ENCODE measurements at regions not wholly inside any gene's neighbourhood (a gene's known extent, or its start where the extent isn't known, plus 50 kb on each side); places are given as distances from the start of the nearest gene placed in this dataset.

- H3K27me3 Mint-ChIP-seq: peaks cover 12% of the 10 kb centered on the region
- H3K36me3 Mint-ChIP-seq: no peaks in the 10 kb centered on the region
- H3K27ac Mint-ChIP-seq: no peak overlapping the region
- no peak for ATAC-seq
- peaks cover 6% of the 10 kb centered on the region for H3K4me1 Mint-ChIP-seq
- CTCF ChIA-PET: no interaction called here
- no peaks in the 10 kb centered on the region for H3K9me3 Mint-ChIP-seq (ENCODE audit: low read depth)
- no peak for DNase-seq
- no peak overlapping the region for H3K4me3 Mint-ChIP-seq
Observed at GRCh38 chr18:62442391-62442790, 80.4 kb upstream of the ZCCHC2 start.

DNA sequence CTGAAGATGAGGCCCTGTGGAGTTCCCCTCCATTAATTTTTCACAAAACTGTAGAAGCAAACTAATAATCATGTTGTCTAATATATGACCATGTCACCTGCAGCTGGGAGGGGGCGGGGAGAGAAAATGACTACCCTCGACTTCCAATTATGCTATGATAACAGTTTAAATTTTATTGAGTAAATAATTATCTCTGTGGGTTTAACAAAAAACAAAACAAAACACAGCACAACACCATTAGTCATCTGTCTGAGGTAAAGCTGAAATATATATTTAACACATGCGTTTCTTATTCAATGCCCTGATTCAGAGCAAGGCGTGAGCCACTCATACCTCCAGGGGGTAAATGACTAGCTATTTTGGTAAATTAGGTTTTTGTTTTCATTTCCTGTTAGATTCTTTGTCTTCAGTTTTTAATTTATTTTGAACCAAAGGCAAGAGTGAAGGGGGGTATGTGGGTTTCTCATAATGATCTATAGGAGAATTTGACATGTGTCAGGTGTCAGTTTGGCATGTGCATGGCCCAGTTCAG is 77.4 kb upstream of the ZCCHC2 start:
- DNase-seq: no peak
- Mint-ChIP-seq H3K36me3 (no peaks in the 10 kb centered on the region), H3K4me3 (no peak overlapping the region), H3K27ac (no peak overlapping the region), H3K9me3 (ENCODE audit: low read depth) (no peaks in the 10 kb centered on the region), H3K4me1 (peaks cover 6% of the 10 kb centered on the region), H3K27me3 (peaks cover 4% of the 10 kb centered on the region)
- CTCF ChIA-PET: interaction anchor here (1.0 kb wide), 1 partner anchor 17 kb away, joined by 3 read pairs; no protein-coding TSS in a partner anchor
- ATAC-seq: no peak

- CTCF ChIA-PET: no interaction called here
- Mint-ChIP-seq H3K36me3 (peaks cover 2% of the 10 kb centered on the region), H3K27ac (no peak overlapping the region), H3K4me1 (peaks cover 6% of the 10 kb centered on the region), H3K4me3 (no peak overlapping the region), H3K27me3 (peaks cover 4% of the 10 kb centered on the region), H3K9me3 (ENCODE audit: low read depth) (no peaks in the 10 kb centered on the region)
- ATAC-seq: no peak
- no peak for DNase-seq
Observed at GRCh38 chr18:62446511-62446910, 76.3 kb upstream of the ZCCHC2 start.

DNA sequence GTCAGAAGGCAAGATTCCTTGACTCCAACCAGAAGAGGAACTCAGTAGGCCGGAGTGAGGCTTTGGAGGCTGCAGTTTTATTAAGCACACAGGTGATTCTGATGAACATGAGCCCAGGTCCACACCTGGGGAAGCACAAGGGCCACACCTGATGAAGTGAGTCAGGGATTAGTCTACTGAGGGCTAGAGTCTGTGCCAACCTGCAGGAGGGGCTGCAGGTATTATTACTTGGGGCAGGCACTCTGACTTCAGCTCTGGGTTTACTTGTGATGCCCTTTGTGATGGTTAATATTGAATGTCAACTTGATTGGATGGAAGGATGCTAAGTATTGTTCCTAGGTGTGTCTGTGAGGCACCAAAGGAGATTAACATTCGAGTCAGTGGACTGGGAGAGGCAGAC is 75.2 kb upstream of the ZCCHC2 start:
- H3K27ac Mint-ChIP-seq: no peak overlapping the region
- ATAC-seq (no peak), DNase-seq (no peak)
- H3K4me3 Mint-ChIP-seq: no peak overlapping the region
- H3K4me1 Mint-ChIP-seq: peaks cover 11% of the 10 kb centered on the region
- CTCF ChIA-PET: no interaction called here
- peaks cover 3% of the 10 kb centered on the region for H3K36me3 Mint-ChIP-seq
- peaks cover 4% of the 10 kb centered on the region for H3K27me3 Mint-ChIP-seq
- H3K9me3 Mint-ChIP-seq (ENCODE audit: low read depth): no peaks in the 10 kb centered on the region

DNA sequence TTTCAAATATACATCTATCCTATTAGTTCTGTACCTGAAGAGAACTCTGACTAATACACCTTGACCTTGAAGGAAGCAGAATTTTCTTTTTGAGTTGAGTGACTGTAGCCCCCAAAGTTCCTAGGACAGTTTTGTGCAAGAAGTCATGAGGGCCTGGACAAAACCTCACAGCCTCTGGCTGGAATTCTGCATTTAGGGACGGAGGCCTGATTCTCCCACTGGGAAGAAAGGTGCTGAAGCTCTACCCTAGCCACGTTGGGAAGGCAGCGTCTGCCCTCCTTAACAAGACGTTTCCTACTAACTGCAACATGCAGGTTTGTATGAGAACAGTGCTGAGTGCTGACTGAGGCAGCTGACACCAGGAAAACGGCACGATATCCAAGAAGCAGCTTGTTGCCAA is 74.4 kb upstream of the ZCCHC2 start:
- no peak overlapping the region for H3K27ac Mint-ChIP-seq
- ATAC-seq: no peak

DNA sequence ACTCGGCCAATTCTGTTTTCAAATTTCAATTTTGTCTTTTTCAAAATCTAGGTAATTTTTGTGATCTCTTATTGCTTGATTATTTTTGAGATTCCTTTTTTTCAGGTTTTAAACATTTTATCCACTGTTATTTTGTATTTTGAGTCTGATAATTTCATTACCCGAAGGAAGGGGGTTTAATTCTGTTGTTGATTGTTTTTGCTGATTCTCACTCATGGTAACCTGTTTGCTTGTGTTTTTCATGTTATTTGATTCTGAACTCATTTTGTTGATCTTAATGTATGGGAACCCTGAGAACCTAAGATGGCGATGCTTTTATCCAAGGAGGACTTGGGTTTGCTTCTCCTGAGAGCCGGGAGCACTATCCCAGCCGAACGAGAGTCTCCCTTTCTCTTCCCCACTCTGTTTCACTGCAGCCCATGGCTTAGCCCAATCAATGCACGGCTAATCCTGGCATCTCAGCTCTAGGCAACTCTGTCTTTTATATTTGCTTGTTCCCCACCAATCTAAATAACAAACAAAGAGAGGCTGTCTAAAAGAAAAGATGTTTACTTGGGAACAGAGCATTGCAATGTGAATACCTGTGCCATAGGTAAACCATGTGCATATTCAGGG is 73.2 kb upstream of the ZCCHC2 start:
- H3K36me3 Mint-ChIP-seq: peaks cover 3% of the 10 kb centered on the region
- H3K4me1 Mint-ChIP-seq: peaks cover 19% of the 10 kb centered on the region
- no peak overlapping the region for H3K27ac Mint-ChIP-seq
- H3K27me3 Mint-ChIP-seq: peaks cover 6% of the 10 kb centered on the region
- H3K9me3 Mint-ChIP-seq (ENCODE audit: low read depth): no peaks in the 10 kb centered on the region
- CTCF ChIA-PET: interaction anchor here (0.5 to 1.0 kb wide), 2 partner anchors 27 to 57 kb away, joined by 3 read pairs; no protein-coding TSS in a partner anchor
- no peak overlapping the region for H3K4me3 Mint-ChIP-seq
- ATAC-seq (no peak), DNase-seq (no peak)

More for the DNA sequence above, 74.4 kb upstream of the ZCCHC2 start:
- H3K9me3 Mint-ChIP-seq (ENCODE audit: low read depth): no peaks in the 10 kb centered on the region
- H3K36me3 Mint-ChIP-seq: peaks cover 3% of the 10 kb centered on the region
- H3K27me3 Mint-ChIP-seq: peaks cover 4% of the 10 kb centered on the region
- CTCF ChIA-PET: no interaction called here
- H3K4me1 Mint-ChIP-seq: peaks cover 13% of the 10 kb centered on the region
- DNase-seq: no peak
- H3K4me3 Mint-ChIP-seq: no peak overlapping the region

DNA sequence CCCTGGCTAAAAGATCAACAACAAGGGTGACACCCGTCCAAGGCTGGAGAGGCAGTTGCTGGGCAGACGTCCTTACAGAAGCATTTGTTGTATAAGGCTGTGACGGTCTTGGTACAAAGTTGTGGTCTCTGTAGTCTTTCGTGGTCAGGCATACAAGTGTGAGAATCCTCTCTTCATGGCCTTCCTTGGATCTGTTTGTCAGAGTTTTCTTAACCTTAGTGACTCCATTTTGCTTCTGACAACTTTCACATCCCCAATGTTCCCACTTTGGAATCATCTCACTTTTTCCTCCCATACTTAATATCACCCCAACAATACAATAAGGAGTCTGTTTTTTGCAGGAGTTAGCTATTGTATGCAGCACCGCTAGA is 72.7 kb upstream of the ZCCHC2 start:
- Mint-ChIP-seq H3K9me3 (ENCODE audit: low read depth) (no peaks in the 10 kb centered on the region), H3K4me3 (no peak overlapping the region), H3K27me3 (peaks cover 9% of the 10 kb centered on the region), H3K4me1 (peaks cover 17% of the 10 kb centered on the region), H3K27ac (no peak overlapping the region), H3K36me3 (peaks cover 5% of the 10 kb centered on the region)
- ATAC-seq (no peak), DNase-seq (no peak)
- CTCF ChIA-PET: interaction anchor here (1.0 to 1.3 kb wide), 2 partner anchors 24 to 28 kb away, joined by 3 to 5 read pairs; no protein-coding TSS in a partner anchor

DNA sequence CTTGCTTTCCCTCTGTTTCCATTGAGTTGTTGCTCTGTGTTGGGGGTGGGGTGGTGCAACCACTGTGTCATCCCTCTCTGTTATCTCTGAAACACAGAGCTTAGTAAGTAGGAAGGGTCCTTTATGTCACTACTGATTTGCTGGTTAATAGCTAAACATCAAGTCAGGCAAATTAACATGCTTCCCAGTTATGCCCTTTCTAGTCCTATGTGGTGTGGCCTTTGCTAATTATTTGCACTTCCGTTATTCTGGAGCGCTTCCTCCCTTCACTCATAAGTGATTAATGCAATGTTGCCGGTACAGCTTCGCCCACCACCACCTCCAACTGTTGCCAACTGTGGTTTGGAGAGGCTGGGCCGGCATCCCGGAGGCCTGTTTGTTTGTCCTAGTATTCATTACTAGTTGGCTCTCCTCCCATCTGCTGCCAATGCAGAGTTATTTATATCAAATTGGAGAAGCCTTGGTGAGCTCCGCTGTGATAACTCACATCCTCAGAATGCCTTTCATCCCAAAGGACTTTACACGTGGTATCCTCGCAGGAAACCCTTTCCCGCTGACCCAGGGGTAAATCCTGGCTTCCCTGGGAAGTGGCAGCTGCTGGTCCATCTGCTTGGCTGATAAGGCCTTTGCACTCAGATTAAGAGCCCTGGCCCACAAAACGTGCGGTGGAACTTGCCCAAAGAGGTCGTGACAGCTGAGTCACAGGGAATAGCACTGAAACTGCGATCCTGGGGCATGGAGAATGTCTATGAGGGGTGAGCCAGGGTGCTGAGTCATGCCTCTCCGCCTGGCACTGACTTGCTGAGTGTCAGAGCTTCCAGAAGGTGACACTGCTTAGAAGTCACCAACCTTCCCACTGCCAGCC is 72.0 kb upstream of the ZCCHC2 start:
- peaks cover 5% of the 10 kb centered on the region for H3K36me3 Mint-ChIP-seq
- no peak overlapping the region for H3K4me3 Mint-ChIP-seq
- CTCF ChIA-PET: interaction anchor here (1.0 to 1.3 kb wide), 2 partner anchors 25 to 29 kb away, joined by 3 to 5 read pairs; no protein-coding TSS in a partner anchor
- ATAC-seq (no peak), DNase-seq (no peak)
- peaks cover 11% of the 10 kb centered on the region for H3K27me3 Mint-ChIP-seq
- H3K27ac Mint-ChIP-seq: no peak overlapping the region
- no peaks in the 10 kb centered on the region for H3K9me3 Mint-ChIP-seq (ENCODE audit: low read depth)
- H3K4me1 Mint-ChIP-seq: peaks cover 13% of the 10 kb centered on the region

DNA sequence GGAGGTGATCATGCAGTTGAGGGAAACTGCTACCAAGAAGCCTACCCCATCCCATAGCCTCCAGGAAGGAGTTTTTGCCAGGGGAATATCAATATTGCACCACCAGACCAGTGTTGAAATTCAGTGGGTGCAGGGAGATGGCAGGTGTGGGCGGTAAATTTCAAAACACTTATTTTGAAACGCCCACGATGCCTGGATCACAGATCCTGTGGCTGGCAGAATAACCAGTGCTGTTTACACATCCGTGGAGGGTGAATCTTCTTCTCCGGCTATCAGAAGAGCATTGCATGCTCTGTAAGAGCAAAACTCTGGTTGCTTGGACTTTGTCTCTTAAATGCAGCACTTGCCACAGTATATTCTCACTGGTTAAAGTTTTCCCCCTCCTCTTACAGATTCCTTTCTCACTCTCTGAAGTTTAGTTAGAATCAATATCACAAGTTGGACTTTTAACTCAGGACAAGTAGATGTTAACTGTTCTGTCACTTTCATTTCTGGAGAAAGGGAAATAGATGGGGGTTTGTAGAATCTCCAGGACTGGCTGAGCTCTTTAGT is 70.5 kb upstream of the ZCCHC2 start:
- H3K4me1 Mint-ChIP-seq: peaks cover 13% of the 10 kb centered on the region
- H3K9me3 Mint-ChIP-seq (ENCODE audit: low read depth): no peaks in the 10 kb centered on the region
- H3K4me3 Mint-ChIP-seq: no peak overlapping the region
- DNase-seq (no peak), ATAC-seq (peak; percentile 58)
- peaks cover 5% of the 10 kb centered on the region for H3K36me3 Mint-ChIP-seq
- CTCF ChIA-PET: interaction anchor here (0.7 kb wide), 1 partner anchor 27 kb away, joined by 4 read pairs; no protein-coding TSS in a partner anchor
- peaks cover 11% of the 10 kb centered on the region for H3K27me3 Mint-ChIP-seq
- peak overlapping the region; percentile 2 for H3K27ac Mint-ChIP-seq

GRCh38 chr18:62453864-62454263 is 69.0 kb upstream of the ZCCHC2 start:
- DNase-seq (no peak), ATAC-seq (no peak)
- Mint-ChIP-seq H3K27me3 (peaks cover 19% of the 10 kb centered on the region), H3K27ac (no peak overlapping the region), H3K36me3 (peaks cover 5% of the 10 kb centered on the region), H3K9me3 (ENCODE audit: low read depth) (no peaks in the 10 kb centered on the region), H3K4me3 (no peak overlapping the region), H3K4me1 (peaks cover 13% of the 10 kb centered on the region)
- CTCF ChIA-PET: interaction anchor here (1.7 kb wide), 1 partner anchor 28 kb away, joined by 3 read pairs; no protein-coding TSS in a partner anchor

GRCh38 chr18:62454527-62454926 is 68.3 kb upstream of the ZCCHC2 start:
- Mint-ChIP-seq H3K9me3 (ENCODE audit: low read depth) (no peaks in the 10 kb centered on the region), H3K27ac (no peak overlapping the region), H3K27me3 (peaks cover 19% of the 10 kb centered on the region), H3K4me1 (peaks cover 13% of the 10 kb centered on the region), H3K4me3 (no peak overlapping the region), H3K36me3 (peaks cover 5% of the 10 kb centered on the region)
- ATAC-seq (no peak), DNase-seq (no peak)
- CTCF ChIA-PET: interaction anchor here (1.7 kb wide), 1 partner anchor 29 kb away, joined by 3 read pairs; no protein-coding TSS in a partner anchor

GRCh38 chr18:62455222-62455621 is 67.6 kb upstream of the ZCCHC2 start:
- Mint-ChIP-seq H3K4me1 (peaks cover 13% of the 10 kb centered on the region), H3K27me3 (peaks cover 19% of the 10 kb centered on the region), H3K27ac (no peak overlapping the region), H3K4me3 (no peak overlapping the region), H3K9me3 (ENCODE audit: low read depth) (no peaks in the 10 kb centered on the region), H3K36me3 (peaks cover 5% of the 10 kb centered on the region)
- ATAC-seq (no peak), DNase-seq (no peak)
- CTCF ChIA-PET: interaction anchor here (1.3 kb wide), 1 partner anchor 29 kb away, joined by 4 read pairs; no protein-coding TSS in a partner anchor

GRCh38 chr18:62457877-62458276 is 64.9 kb upstream of the ZCCHC2 start:
- CTCF ChIA-PET: interaction anchor here (0.6 kb wide), 1 partner anchor 95 kb away, joined by 3 read pairs; no protein-coding TSS in a partner anchor
- Mint-ChIP-seq H3K36me3 (peaks cover 3% of the 10 kb centered on the region), H3K27me3 (peaks cover 21% of the 10 kb centered on the region), H3K4me1 (peaks cover 7% of the 10 kb centered on the region), H3K9me3 (ENCODE audit: low read depth) (no peaks in the 10 kb centered on the region), H3K4me3 (no peak overlapping the region), H3K27ac (no peak overlapping the region)
- no peak for DNase-seq
- ATAC-seq: no peak
